Lower lobe of right lung (tissue), 2 donors: ENCODE measurements at regions not wholly inside any gene's neighbourhood (a gene's known extent, or its start where the extent isn't known, plus 50 kb on each side); places are given as distances from the start of the nearest gene placed in this dataset.

ENCODE experiments used
- ATAC-seq, 2 donors: fragments of 200-7000 bp; cut with Tn5 transposase; one replicate each; pipeline ENCODE4 v1.9.1; 2020 to 2022; ENCODE audit warnings: mild to moderate bottlenecking in 2 of 2, moderate library complexity in 2 of 2
- DNase-seq: peaks from one replicate; pipeline ENCODE4 v3.0.0-alpha.2; 2020
- H3K27ac ChIP-seq: fragments of 200-600 bp; one replicate; pipeline ENCODE4 v1.8.0; 2022
- H3K27me3 ChIP-seq: fragments of 200-600 bp; one replicate; pipeline ENCODE4 v1.8.0; 2022; ENCODE audit warnings: low read depth
- H3K36me3 ChIP-seq: fragments of 200-600 bp; one replicate; pipeline ENCODE4 v1.8.0; 2022; ENCODE audit warnings: mild to moderate bottlenecking
- H3K4me1 ChIP-seq: fragments of 200-600 bp; one replicate; pipeline ENCODE4 v1.8.0; 2022
- H3K4me3 ChIP-seq: fragments of 200-600 bp; one replicate; pipeline ENCODE4 v1.8.0; 2022; ENCODE audit warnings: mild to moderate bottlenecking
- H3K9me3 ChIP-seq: fragments of 200-600 bp; one replicate; pipeline ENCODE4 v1.8.0; 2022
- CTCF ChIP-seq: fragments of 200-600 bp; IDR thresholded peaks from one replicate; pipeline ENCODE4 v1.8.0; 2022; ENCODE audit warnings: antibody characterized with exemption, mild to moderate bottlenecking
- intact Hi-C: fragments of 100-400 bp; cut with DNase I; formaldehyde crosslinking; loops from one replicate; pipeline ENCODE4 v1.11.0; 2022
- donor health status: DM: no; HTN: yes; CAD: no; lungs with severe emphysema.

- no peak for DNase-seq
- no peaks in the 10 kb centered on the region for H3K36me3 ChIP-seq
- peak in 1 of 2 donors; percentile 27 for ATAC-seq
- H3K4me1 ChIP-seq, result no peaks in the 10 kb centered on the region
- intact Hi-C loops, result no loop called here
- H3K27me3 ChIP-seq, result no peaks in the 10 kb centered on the region
- no peak overlapping the region for H3K27ac ChIP-seq
- H3K4me3 ChIP-seq, result no peak overlapping the region
- no peak for TF ChIP-seq CTCF
- H3K9me3 ChIP-seq, result no peaks in the 10 kb centered on the region
Observed at GRCh38 chr11:95545116-95545875, 244.3 kb downstream of the FAM76B start.

GRCh38 chr11:95544095-95544856 lies 245.3 kb downstream of the FAM76B start:
- Histone ChIP-seq H3K9me3 (no peaks in the 10 kb centered on the region), H3K27ac (no peak overlapping the region), H3K36me3 (no peaks in the 10 kb centered on the region), H3K4me1 (no peaks in the 10 kb centered on the region), H3K27me3 (no peaks in the 10 kb centered on the region), H3K4me3 (no peak overlapping the region)
- TF ChIP-seq CTCF, result no peak
- no peak for ATAC-seq
- intact Hi-C loops, result no loop called here
- DNase-seq, result no peak

- H3K4me1 ChIP-seq, result no peaks in the 10 kb centered on the region
- ATAC-seq, result no peak
- no peaks in the 10 kb centered on the region for H3K36me3 ChIP-seq
- no peak overlapping the region for H3K27ac ChIP-seq
- DNase-seq, result no peak
- intact Hi-C loops, result no loop called here
- H3K27me3 ChIP-seq, result no peaks in the 10 kb centered on the region
- TF ChIP-seq CTCF, result no peak
- H3K4me3 ChIP-seq, result no peak overlapping the region
- no peaks in the 10 kb centered on the region for H3K9me3 ChIP-seq
Observed at GRCh38 chr11:95542868-95543551, 246.6 kb downstream of the FAM76B start.

- Histone ChIP-seq H3K9me3 (no peaks in the 10 kb centered on the region), H3K27me3 (no peaks in the 10 kb centered on the region), H3K27ac (no peak overlapping the region), H3K4me3 (no peak overlapping the region), H3K4me1 (no peaks in the 10 kb centered on the region), H3K36me3 (no peaks in the 10 kb centered on the region)
- no peak for ATAC-seq
- TF ChIP-seq CTCF, result no peak
- intact Hi-C loops, result no loop called here
- no peak for DNase-seq
Observed at GRCh38 chr11:95541715-95542114, 247.9 kb downstream of the FAM76B start.

- H3K9me3 ChIP-seq, result no peaks in the 10 kb centered on the region
- ATAC-seq, result no peak
- no peak overlapping the region for H3K4me3 ChIP-seq
- H3K27ac ChIP-seq, result no peak overlapping the region
- TF ChIP-seq CTCF, result no peak
- no peaks in the 10 kb centered on the region for H3K36me3 ChIP-seq
- DNase-seq, result no peak
- H3K27me3 ChIP-seq, result no peaks in the 10 kb centered on the region
- no peaks in the 10 kb centered on the region for H3K4me1 ChIP-seq
- intact Hi-C loops, result no loop called here
Observed at GRCh38 chr11:95536047-95536690, 253.4 kb downstream of the FAM76B start.
